VCaP (cell line): ENCODE measurements at regions not wholly inside any gene's neighbourhood (a gene's known extent, or its start where the extent isn't known, plus 50 kb on each side); places are given as distances from the start of the nearest gene placed in this dataset.

Experiments used
- H3K27ac ChIP-seq: fragments of 450-650 bp; 2 replicates; pipeline ENCODE4 v1.5.1; 2017
- TF ChIP-seq, protein P1 (sequence below): fragments of 450-650 bp; conservative IDR thresholded peaks from 2 replicates; pipeline ENCODE4 v1.5.1; 2017; ENCODE audit warnings: mild to moderate bottlenecking, moderate library complexity

DNA sequence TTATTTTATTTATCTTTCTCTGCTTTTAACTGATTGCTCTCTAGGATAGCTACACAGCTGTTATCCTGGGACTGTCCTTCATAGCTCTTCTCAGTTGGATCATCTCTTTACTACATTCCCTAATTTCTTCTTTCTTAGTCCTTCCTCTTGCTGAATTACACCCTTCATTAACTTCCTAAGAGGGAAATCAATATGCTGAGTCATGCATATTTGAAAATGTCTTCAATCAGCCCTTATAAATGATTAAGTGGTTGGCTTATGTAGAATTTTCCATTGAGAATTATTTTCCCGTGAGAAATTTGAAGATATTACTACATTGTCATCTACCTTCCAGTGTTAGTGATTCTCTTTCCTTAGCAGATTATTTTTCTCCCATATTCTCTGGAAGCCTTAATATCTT, 214.2 kb downstream of the SOCS6 start:
- TF ChIP-seq, protein P1, sequence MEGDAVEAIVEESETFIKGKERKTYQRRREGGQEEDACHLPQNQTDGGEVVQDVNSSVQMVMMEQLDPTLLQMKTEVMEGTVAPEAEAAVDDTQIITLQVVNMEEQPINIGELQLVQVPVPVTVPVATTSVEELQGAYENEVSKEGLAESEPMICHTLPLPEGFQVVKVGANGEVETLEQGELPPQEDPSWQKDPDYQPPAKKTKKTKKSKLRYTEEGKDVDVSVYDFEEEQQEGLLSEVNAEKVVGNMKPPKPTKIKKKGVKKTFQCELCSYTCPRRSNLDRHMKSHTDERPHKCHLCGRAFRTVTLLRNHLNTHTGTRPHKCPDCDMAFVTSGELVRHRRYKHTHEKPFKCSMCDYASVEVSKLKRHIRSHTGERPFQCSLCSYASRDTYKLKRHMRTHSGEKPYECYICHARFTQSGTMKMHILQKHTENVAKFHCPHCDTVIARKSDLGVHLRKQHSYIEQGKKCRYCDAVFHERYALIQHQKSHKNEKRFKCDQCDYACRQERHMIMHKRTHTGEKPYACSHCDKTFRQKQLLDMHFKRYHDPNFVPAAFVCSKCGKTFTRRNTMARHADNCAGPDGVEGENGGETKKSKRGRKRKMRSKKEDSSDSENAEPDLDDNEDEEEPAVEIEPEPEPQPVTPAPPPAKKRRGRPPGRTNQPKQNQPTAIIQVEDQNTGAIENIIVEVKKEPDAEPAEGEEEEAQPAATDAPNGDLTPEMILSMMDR: no peak

DNA sequence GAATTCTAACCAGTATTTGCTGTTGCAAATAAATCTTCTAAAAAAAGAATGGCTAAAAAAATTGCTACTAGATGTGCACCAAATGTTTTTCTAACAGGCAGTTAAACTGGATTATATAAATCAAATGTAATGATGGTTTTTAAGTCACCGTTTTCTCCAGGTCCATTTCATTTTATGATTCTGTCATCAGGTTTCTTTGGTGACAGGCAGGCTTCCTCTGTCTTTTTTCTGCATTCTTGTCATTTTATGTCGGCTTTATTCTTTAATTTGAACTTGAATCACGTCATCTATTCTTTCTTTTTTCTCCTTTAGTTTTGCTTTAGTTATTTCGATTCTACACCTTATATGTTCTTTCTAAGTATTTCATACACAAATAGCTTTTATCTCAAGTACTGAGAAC, 212.5 kb downstream of the SOCS6 start:
- TF ChIP-seq, protein P1: no peak
- no peak overlapping the region for H3K27ac ChIP-seq

More for the DNA sequence above, 214.2 kb downstream of the SOCS6 start:
- no peak overlapping the region for H3K27ac ChIP-seq

DNA sequence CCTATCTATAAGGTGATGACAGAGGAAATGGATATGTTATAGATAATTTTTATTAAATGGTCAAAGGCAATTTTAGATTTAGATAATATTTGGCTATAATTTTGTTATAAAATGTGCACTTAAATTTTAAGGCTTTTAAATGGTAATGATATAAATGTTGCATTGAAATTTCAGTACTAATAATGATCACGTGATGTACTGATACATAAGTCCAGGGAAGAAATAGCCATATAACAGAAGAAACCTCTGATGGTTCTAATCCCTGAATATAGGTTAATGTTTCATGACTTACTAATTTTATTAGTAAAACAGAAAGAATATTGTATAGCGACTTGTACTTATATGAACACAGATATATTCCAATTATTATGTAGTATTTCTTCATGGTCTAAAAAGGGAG, 211.9 kb downstream of the SOCS6 start:
- H3K27ac ChIP-seq: no peak overlapping the region
- TF ChIP-seq, protein P1: no peak

DNA sequence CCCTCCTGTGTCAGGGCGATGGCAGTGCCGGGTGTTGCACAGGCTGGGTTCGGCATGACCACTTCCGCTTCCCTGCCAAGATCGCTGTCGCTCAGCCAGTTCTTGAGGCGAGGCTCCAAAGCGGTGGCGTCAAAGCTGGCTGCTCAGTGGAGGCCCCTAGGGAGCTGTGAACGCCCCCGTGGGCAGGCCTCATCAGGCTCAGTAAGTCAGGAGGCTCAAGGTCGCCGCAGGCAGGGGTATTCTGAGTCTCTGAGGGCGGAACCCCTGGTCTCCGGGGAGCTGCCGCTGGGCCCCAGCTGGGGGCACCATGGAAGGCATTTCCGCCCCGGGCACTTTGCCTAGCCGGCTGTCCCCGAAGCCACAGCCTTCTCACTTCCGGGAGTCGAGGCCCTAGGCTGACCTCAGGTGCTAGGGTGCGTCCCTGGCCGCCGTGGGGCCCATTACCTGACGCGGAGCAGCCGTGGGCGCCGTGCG, 210.4 kb downstream of the SOCS6 start:
- peak overlapping the region; percentile 20 for H3K27ac ChIP-seq
- TF ChIP-seq, protein P1: no peak

DNA sequence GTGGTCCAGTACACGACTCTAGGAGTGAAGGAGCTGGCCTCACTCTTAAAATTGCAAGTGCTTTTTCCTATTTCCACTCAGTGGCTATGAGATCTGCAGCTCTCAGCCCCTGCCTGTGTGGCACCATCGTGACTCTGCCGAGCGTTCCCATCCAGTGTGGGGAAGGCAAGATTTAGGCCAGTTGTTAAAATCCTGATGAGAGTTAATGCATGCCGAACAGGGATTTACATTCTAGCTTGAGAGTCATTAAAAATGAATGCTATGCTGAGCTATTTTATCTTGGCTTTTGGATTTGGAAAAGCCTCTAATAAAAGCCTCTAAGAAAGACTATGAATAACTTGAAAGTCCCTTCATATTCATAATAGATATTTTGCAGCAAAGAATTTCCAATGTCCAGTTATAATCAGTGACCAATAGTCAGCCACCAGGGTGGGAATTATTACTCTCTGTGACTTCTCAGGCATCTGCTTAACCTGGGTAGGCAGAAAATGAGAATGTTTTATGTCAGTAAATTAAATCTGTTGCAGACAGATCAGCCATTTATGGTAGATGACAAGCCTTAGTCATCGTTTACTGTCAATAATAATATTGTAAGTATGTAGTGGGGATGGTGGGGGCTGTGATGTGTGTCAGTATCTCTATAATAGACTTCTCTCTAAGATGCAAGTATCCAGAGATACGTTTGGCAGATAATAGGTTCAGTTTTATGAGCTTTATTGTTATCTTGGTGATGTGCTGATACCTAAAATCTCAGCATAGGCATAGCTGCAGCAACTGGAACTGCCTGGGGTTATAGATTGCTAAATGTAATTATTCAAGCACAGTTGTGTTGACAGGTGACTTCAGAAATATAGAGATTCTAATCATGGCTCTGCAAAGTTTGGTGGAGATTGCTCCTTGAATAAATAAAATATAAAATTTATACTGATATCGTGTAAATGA, 207.8 kb downstream of the SOCS6 start:
- TF ChIP-seq, protein P1: no peak
- peak overlapping the region; percentile 16; the same call in 1 of the 2 replicates for H3K27ac ChIP-seq

DNA sequence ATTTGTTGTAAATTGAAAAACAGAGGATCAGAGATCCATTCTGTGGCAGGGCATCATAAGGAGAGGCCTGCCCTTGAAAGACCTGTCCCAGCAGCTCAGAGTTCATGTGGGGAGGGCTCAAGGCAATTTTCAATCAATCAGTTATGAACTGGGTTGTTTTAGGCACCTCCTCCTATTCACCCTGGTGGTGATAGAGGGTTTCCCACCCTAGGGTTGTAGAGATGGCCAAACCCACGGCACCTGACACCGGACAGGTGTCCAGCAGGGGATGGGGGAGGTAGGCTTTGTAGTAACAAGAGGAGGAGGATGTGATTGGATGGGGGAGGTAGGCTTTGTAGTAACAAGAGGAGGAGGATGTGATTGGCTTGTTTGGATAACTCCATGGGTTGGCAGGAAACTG, 205.7 kb downstream of the SOCS6 start:
- no peak overlapping the region for H3K27ac ChIP-seq
- TF ChIP-seq, protein P1: no peak

DNA sequence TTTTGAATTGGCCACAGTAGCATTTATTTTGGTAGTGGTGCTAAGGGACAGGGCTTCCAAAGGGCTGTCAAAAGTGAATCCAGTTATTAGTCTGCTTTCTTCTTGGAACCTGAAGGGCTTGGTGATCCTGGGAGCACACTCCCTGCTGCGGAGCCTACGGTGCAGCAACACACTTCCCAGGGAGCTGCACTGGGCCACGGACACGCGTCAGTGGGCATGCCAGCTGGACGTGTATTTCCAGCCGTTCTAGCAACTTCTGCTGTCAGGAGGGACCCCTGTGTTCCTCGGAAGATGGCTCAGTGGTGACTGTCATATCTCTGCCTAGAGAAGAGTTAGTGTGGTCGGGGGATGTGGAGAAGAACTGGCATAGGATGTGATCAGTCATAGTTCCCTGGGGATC, 204.6 kb downstream of the SOCS6 start:
- no peak overlapping the region for H3K27ac ChIP-seq
- TF ChIP-seq, protein P1: no peak
